ENCODE measurements at regions not wholly inside any gene's neighbourhood (a gene's known extent, or its start where the extent isn't known, plus 50 kb on each side); places are given as distances from the start of the nearest gene placed in this dataset.

GRCh38 chr3:64354956-64355355 is 129.7 kb upstream of the PRICKLE2 start:
- no peak for DNase-seq (ENCODE audit: low spot score)

GRCh38 chr3:64354221-64354620 is 129.0 kb upstream of the PRICKLE2 start:
- DNase-seq (ENCODE audit: low spot score): no peak

GRCh38 chr3:64353226-64353625 is 128.0 kb upstream of the PRICKLE2 start:
- no peak for DNase-seq (ENCODE audit: low spot score)

GRCh38 chr3:64352639-64352992 is 127.3 kb upstream of the PRICKLE2 start:
- DNase-seq (ENCODE audit: low spot score): no peak

- no peak for DNase-seq (ENCODE audit: low spot score)
These were observed 126.7 kb upstream of the PRICKLE2 start for GRCh38 chr3:64351713-64352638.

GRCh38 chr3:64349551-64349950 is 124.3 kb upstream of the PRICKLE2 start:
- no peak for DNase-seq (ENCODE audit: low spot score)

GRCh38 chr3:64345371-64345770 is 120.1 kb upstream of the PRICKLE2 start:
- DNase-seq (ENCODE audit: low spot score): no peak

- no peak for DNase-seq (ENCODE audit: low spot score)
These were observed 119.5 kb upstream of the PRICKLE2 start for GRCh38 chr3:64344721-64345207.

GRCh38 chr3:64343689-64344430 is 118.6 kb upstream of the PRICKLE2 start:
- no peak for DNase-seq (ENCODE audit: low spot score)

- DNase-seq (ENCODE audit: low spot score): no peak
These were observed 117.8 kb upstream of the PRICKLE2 start for GRCh38 chr3:64342940-64343688.

- DNase-seq (ENCODE audit: low spot score): no peak
These were observed 116.0 kb upstream of the PRICKLE2 start for GRCh38 chr3:64341296-64341695.

- no peak for DNase-seq (ENCODE audit: low spot score)
These were observed 115.4 kb upstream of the PRICKLE2 start for GRCh38 chr3:64340641-64341101.

- no peak for DNase-seq (ENCODE audit: low spot score)
These were observed 111.2 kb upstream of the PRICKLE2 start for GRCh38 chr3:64336488-64336887.

- DNase-seq (ENCODE audit: low spot score): no peak
These were observed 107.4 kb upstream of the PRICKLE2 start for GRCh38 chr3:64332459-64333350.

GRCh38 chr3:64331605-64332004 is 106.3 kb upstream of the PRICKLE2 start:
- no peak for DNase-seq (ENCODE audit: low spot score)

- no peak for DNase-seq (ENCODE audit: low spot score)
These were observed 103.8 kb upstream of the PRICKLE2 start for GRCh38 chr3:64329037-64329436.

- DNase-seq (ENCODE audit: low spot score): no peak
These were observed 102.0 kb upstream of the PRICKLE2 start for GRCh38 chr3:64327100-64327804.

GRCh38 chr3:64321747-64322146 is 96.5 kb upstream of the PRICKLE2 start:
- DNase-seq (ENCODE audit: low spot score): no peak

GRCh38 chr3:64319391-64319790 is 94.1 kb upstream of the PRICKLE2 start:
- peak; percentile 53 for DNase-seq (ENCODE audit: low spot score)

GRCh38 chr3:64318668-64319271 is 93.5 kb upstream of the PRICKLE2 start:
- DNase-seq (ENCODE audit: low spot score): no peak
